Sigmoid colon (tissue), 6 donors: ENCODE measurements at regions not wholly inside any gene's neighbourhood (a gene's known extent, or its start where the extent isn't known, plus 50 kb on each side); places are given as distances from the start of the nearest gene placed in this dataset.

Experiments used
- DNase-seq: peaks from one replicate; pipeline ENCODE4 v3.0.0-alpha.2; 2019
- H3K27ac ChIP-seq, 4 donors: fragments of 200-600 bp; sonication (generic); one replicate each; pipeline ENCODE4 v1.5.1; 2016 to 2019; ENCODE audit warnings: mild to moderate bottlenecking in 1 of 4
- H3K27me3 ChIP-seq, 3 donors: fragments of 200-600 bp; sonication (generic); one replicate each; pipeline ENCODE4 v1.5.1; 2019; ENCODE audit warnings: mild to moderate bottlenecking in 1 of 3
- H3K36me3 ChIP-seq, 4 donors: fragments of 200-600 bp; sonication (generic); one replicate each; pipeline ENCODE4 v1.5.1; 2016 to 2019
- H3K4me1 ChIP-seq, 4 donors: fragments of 200-600 bp; sonication (generic); one replicate each; pipeline ENCODE4 v1.5.1; 2017 to 2019
- H3K4me3 ChIP-seq, 4 donors: fragments of 200-600 bp; sonication (generic); one replicate each; pipeline ENCODE4 v1.5.1; 2017 to 2019; ENCODE audit warnings: mild to moderate bottlenecking in 2 of 4, moderate library complexity in 1 of 4
- H3K9me3 ChIP-seq, 4 donors: fragments of 200-600 bp in 3 of 4; sonication (generic) in 3 of 4; one replicate each; pipeline versions ENCODE4 v1.5.1 to v1.6.1; 2013 to 2019
- CTCF ChIP-seq, 4 experiments: fragments of 450-650 bp in 3 of 4; fragments of 200-600 bp in 1 of 4; IDR thresholded peaks; one replicate each; pipeline ENCODE4 v1.5.1; 2016 to 2019; ENCODE audit warnings: antibody characterized with exemption in 4 of 4, mild to moderate bottlenecking in 3 of 4, moderate library complexity in 2 of 4
- EP300 ChIP-seq, 4 donors: sonication (generic); formaldehyde crosslinking; IDR thresholded peaks; one replicate each; pipeline ENCODE4 v1.6.1; 2017; ENCODE audit warnings: antibody characterized with exemption in 4 of 4
- POLR2A ChIP-seq, 2 donors: fragments of 450-650 bp; IDR thresholded peaks; one replicate each; pipeline ENCODE4 v1.6.1; 2016; ENCODE audit warnings: antibody characterized with exemption in 2 of 2, mild to moderate bottlenecking in 2 of 2, moderate library complexity in 2 of 2
- POLR2AphosphoS5 ChIP-seq, 4 donors: sonication (generic); formaldehyde crosslinking; IDR thresholded peaks; one replicate each; pipeline ENCODE4 v1.6.1; 2017; ENCODE audit warnings: antibody characterized with exemption in 4 of 4
- WGBS, 2 donors: extraction: QIAGEN DNeasy Blood & Tissue Kit; methylation state at CpG; one replicate each; pipeline ENCODE4 v1.1.7; 2013; 5-methylcytosine and 5-hydroxymethylcytosine counted together
- intact Hi-C: fragments of 100-400 bp; cut with DNase I; formaldehyde crosslinking; loops from one replicate; pipeline ENCODE4 v1.15.1; 2023
- donor health status: healthy with polysubstance abuse.
- donor health status: healthy.

- Histone ChIP-seq H3K27me3 (no peaks in the 10 kb centered on the region), H3K4me3 (no peak overlapping the region), H3K9me3 (no peaks in the 10 kb centered on the region), H3K4me1 (peaks cover 0 to 21% (median 0%) of the 10 kb centered on the region in 4 donors), H3K27ac (no peak overlapping the region), H3K36me3 (no peaks in the 10 kb centered on the region)
- intact Hi-C loops, result no loop called here
- TF ChIP-seq EP300 (IDR thresholded peaks at IDR 0.05) (no peak), POLR2A (IDR thresholded peaks at IDR 0.05) (no peak), CTCF (IDR thresholded peaks at IDR 0.05) (no peak), POLR2AphosphoS5 (IDR thresholded peaks at IDR 0.05) (no peak)
- DNase-seq, result no peak
These were observed 85.7 kb downstream of the GLUL start for GRCh38 chr1:182305861-182306260.

- no peak for TF ChIP-seq CTCF (IDR thresholded peaks at IDR 0.05)
- TF ChIP-seq POLR2A (IDR thresholded peaks at IDR 0.05), result no peak
- TF ChIP-seq EP300 (IDR thresholded peaks at IDR 0.05), result no peak
- TF ChIP-seq POLR2AphosphoS5 (IDR thresholded peaks at IDR 0.05), result no peak
- Histone ChIP-seq H3K9me3 (no peaks in the 10 kb centered on the region), H3K27me3 (no peaks in the 10 kb centered on the region), H3K4me3 (no peak overlapping the region), H3K4me1 (peaks cover 0 to 21% (median 0%) of the 10 kb centered on the region in 4 donors), H3K36me3 (no peaks in the 10 kb centered on the region), H3K27ac (peak overlapping the region in 2 of 4 donors; percentile 38 to 78)
- intact Hi-C loops, result no loop called here
- no peak for DNase-seq
These were observed 87.0 kb downstream of the GLUL start for GRCh38 chr1:182304627-182305026.

GRCh38 chr1:182304218-182304617 is 87.4 kb downstream of the GLUL start:
- peaks cover 0 to 21% (median 0%) of the 10 kb centered on the region in 4 donors for H3K4me1 ChIP-seq
- H3K27ac ChIP-seq, result peak overlapping the region in 2 of 4 donors; percentile 38 to 78
- TF ChIP-seq EP300 (IDR thresholded peaks at IDR 0.05) (no peak), POLR2AphosphoS5 (IDR thresholded peaks at IDR 0.05) (no peak), POLR2A (IDR thresholded peaks at IDR 0.05) (no peak), CTCF (IDR thresholded peaks at IDR 0.05) (no peak)
- H3K27me3 ChIP-seq, result no peaks in the 10 kb centered on the region
- DNase-seq, result no peak
- 85 to 87% methylated on average over 3 of the region's 3 CpGs for WGBS, 2 donors
- no peaks in the 10 kb centered on the region for H3K9me3 ChIP-seq
- intact Hi-C loops, result no loop called here
- H3K4me3 ChIP-seq, result no peak overlapping the region
- H3K36me3 ChIP-seq, result no peaks in the 10 kb centered on the region

GRCh38 chr1:182303778-182304177 is 87.8 kb downstream of the GLUL start:
- intact Hi-C loops, result loop anchor here (2.0 kb wide), 1 partner anchor 85 kb away; no protein-coding TSS in a partner anchor
- Histone ChIP-seq H3K9me3 (no peaks in the 10 kb centered on the region), H3K4me1 (peaks cover 0 to 21% (median 0%) of the 10 kb centered on the region in 4 donors), H3K27me3 (no peaks in the 10 kb centered on the region), H3K27ac (peak overlapping the region in 2 of 4 donors; percentile 38 to 78), H3K4me3 (no peak overlapping the region), H3K36me3 (no peaks in the 10 kb centered on the region)
- TF ChIP-seq EP300 (IDR thresholded peaks at IDR 0.05) (no peak), POLR2A (IDR thresholded peaks at IDR 0.05) (no peak), POLR2AphosphoS5 (IDR thresholded peaks at IDR 0.05) (no peak), CTCF (IDR thresholded peaks at IDR 0.05) (no peak)
- 34 to 38% methylated on average over 2 of the region's 2 CpGs for WGBS, 2 donors
- no peak for DNase-seq
